BJ (cell line): ENCODE measurements at regions not wholly inside any gene's neighbourhood (a gene's known extent, or its start where the extent isn't known, plus 50 kb on each side); places are given as distances from the start of the nearest gene placed in this dataset.

Source experiments
- CTCF ChIA-PET: fragments of 350-600 bp; formaldehyde crosslinking; extraction: SDS; loops from one replicate; lab custom pipeline; 2021; ENCODE audit warnings: antibody characterized with exemption, inconsistent platforms; lab: Yijun Ruan, JAX
- POLR2A ChIA-PET: fragments of 300-600 bp; sonication (Branson Sonifier 250); formaldehyde crosslinking; extraction: SDS; loops from one replicate; lab custom pipeline; 2021; ENCODE audit warnings: antibody characterized with exemption; lab: Charles Lee
- DNase-seq: peaks from one replicate; pipeline ENCODE4 v3.0.0-alpha.2; 2011; ENCODE audit warnings: low read depth
- H3K27me3 ChIP-seq: 2 replicates; pipeline ENCODE4 v1.6.0; 2011; ENCODE audit warnings: low read length; ENCODE audit not compliant: control insufficient read depth, insufficient read depth
- H3K36me3 ChIP-seq: 2 replicates; pipeline ENCODE4 v1.5.1; 2011; ENCODE audit warnings: low read length; ENCODE audit not compliant: control insufficient read depth, insufficient read depth
- H3K4me3 ChIP-seq: 2 replicates; pipeline ENCODE4 v1.5.1; 2011; ENCODE audit warnings: low read depth, mild to moderate bottlenecking, control low read depth, low read length
- CTCF ChIP-seq: IDR thresholded peaks from 2 replicates; pipeline ENCODE4 v1.5.1; 2011; ENCODE audit warnings: low read depth, mild to moderate bottlenecking, control low read depth, inconsistent platforms, low read length, moderate library complexity; ENCODE audit not compliant: insufficient read depth

GRCh38 chr14:56056031-56056430, 62.2 kb upstream of the PELI2 start:
- ChIA-PET POLR2A (no interaction called here), CTCF (no interaction called here)
- no peak for DNase-seq
- no peak for TF ChIP-seq CTCF
- Histone ChIP-seq H3K27me3 (no peaks in the 10 kb centered on the region), H3K36me3 (no peaks in the 10 kb centered on the region), H3K4me3 (no peak overlapping the region)

- no peak overlapping the region for H3K4me3 ChIP-seq
- TF ChIP-seq CTCF = no peak
- DNase-seq = no peak
- no peaks in the 10 kb centered on the region for H3K27me3 ChIP-seq
- no peaks in the 10 kb centered on the region for H3K36me3 ChIP-seq
- POLR2A ChIA-PET = no interaction called here
- CTCF ChIA-PET = no interaction called here
Measured at GRCh38 chr14:56057071-56057741, 61.0 kb upstream of the PELI2 start.

GRCh38 chr14:56057767-56058166, 60.4 kb upstream of the PELI2 start:
- no peaks in the 10 kb centered on the region for H3K27me3 ChIP-seq
- H3K4me3 ChIP-seq = no peak overlapping the region
- no peak for DNase-seq
- CTCF ChIA-PET = interaction anchor here (1.8 kb wide), 1 partner anchor 10 kb away, joined by 5 read pairs; no protein-coding TSS in a partner anchor
- POLR2A ChIA-PET = no interaction called here
- no peaks in the 10 kb centered on the region for H3K36me3 ChIP-seq
- no peak for TF ChIP-seq CTCF

- Histone ChIP-seq H3K27me3 (no peaks in the 10 kb centered on the region), H3K4me3 (no peak overlapping the region), H3K36me3 (no peaks in the 10 kb centered on the region)
- no peak for DNase-seq
- ChIA-PET CTCF (interaction anchor here (1.8 kb wide), 1 partner anchor 9 kb away, joined by 5 read pairs; no protein-coding TSS in a partner anchor), POLR2A (no interaction called here)
- no peak for TF ChIP-seq CTCF
Measured at GRCh38 chr14:56059054-56059453, 59.2 kb upstream of the PELI2 start.

- no peak overlapping the region for H3K4me3 ChIP-seq
- DNase-seq = no peak
- H3K27me3 ChIP-seq = no peaks in the 10 kb centered on the region
- H3K36me3 ChIP-seq = no peaks in the 10 kb centered on the region
- no peak for TF ChIP-seq CTCF
- ChIA-PET POLR2A (no interaction called here), CTCF (no interaction called here)
Measured at GRCh38 chr14:56061051-56061450, 57.2 kb upstream of the PELI2 start.
